ENCODE measurements at regions not wholly inside any gene's neighbourhood (a gene's known extent, or its start where the extent isn't known, plus 50 kb on each side); places are given as distances from the start of the nearest gene placed in this dataset.

GRCh38 chr2:239905884-239906654 is 119.1 kb downstream of the NDUFA10 start:
- no peak overlapping the region for H3K27ac ChIP-seq (ENCODE audit: low read depth in 1 of 3, low read length in 2 of 3)

GRCh38 chr2:239905306-239905705 is 119.8 kb downstream of the NDUFA10 start:
- H3K27ac ChIP-seq (ENCODE audit: low read depth in 1 of 3, low read length in 2 of 3): no peak overlapping the region
- WGBS, 3 donors: 83 to 96% (median 95%) methylated on average over 20 of the region's 20 CpGs
- H3K4me3 ChIP-seq (ENCODE audit: low read depth in 1 of 3, low read length in 3 of 3): no peak overlapping the region
- peaks cover 0 to 4% of the 10 kb centered on the region in 2 donors for H3K9me3 ChIP-seq (ENCODE audit: control insufficient read depth in 2 of 2, insufficient read depth in 1 of 2, low read depth in 1 of 2, low read length in 1 of 2)
- DNase-seq (no peak), FAIRE-seq (no peak)
- no peaks in the 10 kb centered on the region for H3K4me1 ChIP-seq (ENCODE audit: control insufficient read depth in 3 of 3, insufficient read depth in 2 of 3, low read depth in 1 of 3, low read length in 2 of 3)
- no peaks in the 10 kb centered on the region for H3K36me3 ChIP-seq (ENCODE audit: control insufficient read depth in 3 of 3, insufficient read depth in 2 of 3, low read depth in 1 of 3, low read length in 3 of 3)
- H3K27me3 ChIP-seq (ENCODE audit: control insufficient read depth in 3 of 3, insufficient read depth in 3 of 3, low read length in 3 of 3): no peaks in the 10 kb centered on the region

More at GRCh38 chr2:239905884-239906654, 119.1 kb downstream of the NDUFA10 start:
- no peak for FAIRE-seq
- Histone ChIP-seq H3K4me1 (ENCODE audit: control insufficient read depth in 3 of 3, insufficient read depth in 2 of 3, low read depth in 1 of 3, low read length in 2 of 3) (no peaks in the 10 kb centered on the region), H3K36me3 (ENCODE audit: control insufficient read depth in 3 of 3, insufficient read depth in 2 of 3, low read depth in 1 of 3, low read length in 3 of 3) (no peaks in the 10 kb centered on the region), H3K4me3 (ENCODE audit: low read depth in 1 of 3, low read length in 3 of 3) (no peak overlapping the region), H3K27me3 (ENCODE audit: control insufficient read depth in 3 of 3, insufficient read depth in 3 of 3, low read length in 3 of 3) (no peaks in the 10 kb centered on the region), H3K9me3 (ENCODE audit: control insufficient read depth in 2 of 2, insufficient read depth in 1 of 2, low read depth in 1 of 2, low read length in 1 of 2) (peaks cover 0 to 4% of the 10 kb centered on the region in 2 donors)
- no peak for DNase-seq
- WGBS, 3 donors: 88 to 95% (median 93%) methylated on average over 18 of the region's 18 CpGs

GRCh38 chr2:239904496-239904895 is 120.6 kb downstream of the NDUFA10 start:
- Histone ChIP-seq H3K27me3 (ENCODE audit: control insufficient read depth in 3 of 3, insufficient read depth in 3 of 3, low read length in 3 of 3) (no peaks in the 10 kb centered on the region), H3K27ac (ENCODE audit: low read depth in 1 of 3, low read length in 2 of 3) (no peak overlapping the region), H3K9me3 (ENCODE audit: control insufficient read depth in 2 of 2, insufficient read depth in 1 of 2, low read depth in 1 of 2, low read length in 1 of 2) (peaks cover 0 to 4% of the 10 kb centered on the region in 2 donors), H3K4me1 (ENCODE audit: control insufficient read depth in 3 of 3, insufficient read depth in 2 of 3, low read depth in 1 of 3, low read length in 2 of 3) (no peaks in the 10 kb centered on the region), H3K36me3 (ENCODE audit: control insufficient read depth in 3 of 3, insufficient read depth in 2 of 3, low read depth in 1 of 3, low read length in 3 of 3) (no peaks in the 10 kb centered on the region), H3K4me3 (ENCODE audit: low read depth in 1 of 3, low read length in 3 of 3) (no peak overlapping the region)
- DNase-seq (no peak), FAIRE-seq (no peak)
- 77 to 88% (median 83%) methylated on average over 6 of the region's 6 CpGs for WGBS, 3 donors

- Histone ChIP-seq H3K27me3 (ENCODE audit: control insufficient read depth in 3 of 3, insufficient read depth in 3 of 3, low read length in 3 of 3) (no peaks in the 10 kb centered on the region), H3K4me1 (ENCODE audit: control insufficient read depth in 3 of 3, insufficient read depth in 2 of 3, low read depth in 1 of 3, low read length in 2 of 3) (no peaks in the 10 kb centered on the region), H3K4me3 (ENCODE audit: low read depth in 1 of 3, low read length in 3 of 3) (no peak overlapping the region), H3K9me3 (ENCODE audit: control insufficient read depth in 2 of 2, insufficient read depth in 1 of 2, low read depth in 1 of 2, low read length in 1 of 2) (peaks cover 0 to 4% of the 10 kb centered on the region in 2 donors), H3K27ac (ENCODE audit: low read depth in 1 of 3, low read length in 2 of 3) (no peak overlapping the region), H3K36me3 (ENCODE audit: control insufficient read depth in 3 of 3, insufficient read depth in 2 of 3, low read depth in 1 of 3, low read length in 3 of 3) (no peaks in the 10 kb centered on the region)
- 84 to 93% (median 86%) methylated on average over 6 of the region's 6 CpGs for WGBS, 3 donors
- no peak for FAIRE-seq
- no peak for DNase-seq
These were observed 121.3 kb downstream of the NDUFA10 start for GRCh38 chr2:239903803-239904202.

- WGBS, 3 donors: 72 to 80% (median 77%) methylated on average over 8 of the region's 8 CpGs
- FAIRE-seq: no peak
- Histone ChIP-seq H3K36me3 (ENCODE audit: control insufficient read depth in 3 of 3, insufficient read depth in 2 of 3, low read depth in 1 of 3, low read length in 3 of 3) (no peaks in the 10 kb centered on the region), H3K4me1 (ENCODE audit: control insufficient read depth in 3 of 3, insufficient read depth in 2 of 3, low read depth in 1 of 3, low read length in 2 of 3) (no peaks in the 10 kb centered on the region), H3K27me3 (ENCODE audit: control insufficient read depth in 3 of 3, insufficient read depth in 3 of 3, low read length in 3 of 3) (no peaks in the 10 kb centered on the region), H3K4me3 (ENCODE audit: low read depth in 1 of 3, low read length in 3 of 3) (no peak overlapping the region), H3K9me3 (ENCODE audit: control insufficient read depth in 2 of 2, insufficient read depth in 1 of 2, low read depth in 1 of 2, low read length in 1 of 2) (peaks cover 0 to 4% of the 10 kb centered on the region in 2 donors), H3K27ac (ENCODE audit: low read depth in 1 of 3, low read length in 2 of 3) (no peak overlapping the region)
- DNase-seq: no peak
These were observed 121.9 kb downstream of the NDUFA10 start for GRCh38 chr2:239903210-239903609.

GRCh38 chr2:239902749-239903201 is 122.4 kb downstream of the NDUFA10 start:
- Histone ChIP-seq H3K9me3 (ENCODE audit: control insufficient read depth in 2 of 2, insufficient read depth in 1 of 2, low read depth in 1 of 2, low read length in 1 of 2) (peaks cover 0 to 4% of the 10 kb centered on the region in 2 donors), H3K27me3 (ENCODE audit: control insufficient read depth in 3 of 3, insufficient read depth in 3 of 3, low read length in 3 of 3) (no peaks in the 10 kb centered on the region), H3K4me3 (ENCODE audit: low read depth in 1 of 3, low read length in 3 of 3) (no peak overlapping the region), H3K36me3 (ENCODE audit: control insufficient read depth in 3 of 3, insufficient read depth in 2 of 3, low read depth in 1 of 3, low read length in 3 of 3) (no peaks in the 10 kb centered on the region), H3K27ac (ENCODE audit: low read depth in 1 of 3, low read length in 2 of 3) (no peak overlapping the region), H3K4me1 (ENCODE audit: control insufficient read depth in 3 of 3, insufficient read depth in 2 of 3, low read depth in 1 of 3, low read length in 2 of 3) (no peaks in the 10 kb centered on the region)
- FAIRE-seq (no peak), DNase-seq (no peak)
- 52 to 58% (median 54%) methylated on average over 11 of the region's 11 CpGs for WGBS, 3 donors

GRCh38 chr2:239898292-239898925 is 126.7 kb downstream of the NDUFA10 start:
- WGBS, 3 donors: 86 to 90% (median 88%) methylated on average over 13 of the region's 13 CpGs
- Histone ChIP-seq H3K36me3 (ENCODE audit: control insufficient read depth in 3 of 3, insufficient read depth in 2 of 3, low read depth in 1 of 3, low read length in 3 of 3) (no peaks in the 10 kb centered on the region), H3K9me3 (ENCODE audit: control insufficient read depth in 2 of 2, insufficient read depth in 1 of 2, low read depth in 1 of 2, low read length in 1 of 2) (no peaks in the 10 kb centered on the region), H3K4me3 (ENCODE audit: low read depth in 1 of 3, low read length in 3 of 3) (no peak overlapping the region), H3K27me3 (ENCODE audit: control insufficient read depth in 3 of 3, insufficient read depth in 3 of 3, low read length in 3 of 3) (peaks cover 0 to 2% (median 0%) of the 10 kb centered on the region in 3 donors), H3K27ac (ENCODE audit: low read depth in 1 of 3, low read length in 2 of 3) (no peak overlapping the region), H3K4me1 (ENCODE audit: control insufficient read depth in 3 of 3, insufficient read depth in 2 of 3, low read depth in 1 of 3, low read length in 2 of 3) (no peaks in the 10 kb centered on the region)
- no peak for DNase-seq
- no peak for FAIRE-seq

- H3K9me3 ChIP-seq (ENCODE audit: control insufficient read depth in 2 of 2, insufficient read depth in 1 of 2, low read depth in 1 of 2, low read length in 1 of 2): no peaks in the 10 kb centered on the region
- peaks cover 0 to 2% (median 0%) of the 10 kb centered on the region in 3 donors for H3K27me3 ChIP-seq (ENCODE audit: control insufficient read depth in 3 of 3, insufficient read depth in 3 of 3, low read length in 3 of 3)
- no peak overlapping the region for H3K27ac ChIP-seq (ENCODE audit: low read depth in 1 of 3, low read length in 2 of 3)
- no peak for DNase-seq
- no peak overlapping the region for H3K4me3 ChIP-seq (ENCODE audit: low read depth in 1 of 3, low read length in 3 of 3)
- 88 to 94% (median 90%) methylated on average over 9 of the region's 9 CpGs for WGBS, 3 donors
- no peaks in the 10 kb centered on the region for H3K4me1 ChIP-seq (ENCODE audit: control insufficient read depth in 3 of 3, insufficient read depth in 2 of 3, low read depth in 1 of 3, low read length in 2 of 3)
- no peaks in the 10 kb centered on the region for H3K36me3 ChIP-seq (ENCODE audit: control insufficient read depth in 3 of 3, insufficient read depth in 2 of 3, low read depth in 1 of 3, low read length in 3 of 3)
- no peak for FAIRE-seq
These were observed 127.4 kb downstream of the NDUFA10 start for GRCh38 chr2:239897596-239898235.

Measured in small intestine (tissue), 7 donors.